ENCODE measurements at regions not wholly inside any gene's neighbourhood (a gene's known extent, or its start where the extent isn't known, plus 50 kb on each side); places are given as distances from the start of the nearest gene placed in this dataset.

DNA sequence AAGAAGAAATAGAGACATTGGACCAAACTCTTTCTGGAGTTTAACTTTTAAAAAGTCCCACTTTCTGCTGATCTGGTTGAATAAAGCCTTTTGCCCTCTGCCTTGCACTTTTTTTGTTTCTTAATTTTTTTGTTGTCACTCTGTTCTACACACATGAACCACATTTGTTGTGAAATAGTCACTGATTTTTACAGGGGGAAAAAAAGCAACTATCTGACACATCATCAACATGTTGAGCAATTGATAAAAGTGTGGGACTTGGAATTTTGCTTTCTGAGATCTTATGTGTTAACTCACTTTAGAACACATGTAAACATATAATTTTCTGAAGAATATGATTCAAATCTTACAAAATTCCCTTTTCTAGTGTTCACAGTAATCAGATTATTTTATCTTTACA is 414.8 kb upstream of the FIGN start:
- TF ChIP-seq EZH2phosphoT487 (IDR thresholded peaks at IDR 0.05; ENCODE audit: insufficient read depth, low read depth) (no peak), EZH2 (IDR thresholded peaks at IDR 0.05; ENCODE audit: insufficient read depth, poor library complexity, severe bottlenecking) (no peak)
